ENCODE measurements at regions not wholly inside any gene's neighbourhood (a gene's known extent, or its start where the extent isn't known, plus 50 kb on each side); places are given as distances from the start of the nearest gene placed in this dataset.

DNA sequence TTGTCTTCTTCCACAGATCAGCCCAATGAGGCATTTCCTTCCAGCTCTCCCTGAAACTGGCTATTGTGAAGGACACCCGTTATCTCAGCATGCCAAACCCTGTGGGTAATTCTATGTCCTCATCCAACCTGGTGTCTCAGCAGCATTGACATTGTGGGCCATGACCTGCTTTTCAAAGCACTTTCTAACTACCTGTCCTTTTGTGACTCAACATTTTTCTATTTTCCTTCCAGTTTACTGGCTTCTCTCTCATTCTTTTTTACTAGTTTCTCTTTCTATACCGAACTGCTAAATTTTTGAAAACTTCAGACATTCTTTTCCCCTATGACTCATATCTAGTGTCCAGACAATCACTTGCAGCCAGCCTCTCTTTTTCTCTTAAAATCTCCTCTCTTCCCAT lies 136.4 kb upstream of the HTR2A start:
- Histone ChIP-seq H3K27ac (replicated peaks) (no peak overlapping the region), H3K4me1 (no peaks in the 10 kb centered on the region), H3K36me3 (no peaks in the 10 kb centered on the region), H3K27me3 (ENCODE audit: low read depth) (no peaks in the 10 kb centered on the region), H3K9me3 (replicated peaks) (no peaks in the 10 kb centered on the region), H3K4me3 (no peak overlapping the region)
- intact Hi-C loops (cut with micrococcal nuclease) = no loop called here
- DNase-seq = no peak
- TF ChIP-seq CTCF (IDR thresholded peaks at IDR 0.05; ENCODE audit: borderline replicate concordance) = no peak

DNA sequence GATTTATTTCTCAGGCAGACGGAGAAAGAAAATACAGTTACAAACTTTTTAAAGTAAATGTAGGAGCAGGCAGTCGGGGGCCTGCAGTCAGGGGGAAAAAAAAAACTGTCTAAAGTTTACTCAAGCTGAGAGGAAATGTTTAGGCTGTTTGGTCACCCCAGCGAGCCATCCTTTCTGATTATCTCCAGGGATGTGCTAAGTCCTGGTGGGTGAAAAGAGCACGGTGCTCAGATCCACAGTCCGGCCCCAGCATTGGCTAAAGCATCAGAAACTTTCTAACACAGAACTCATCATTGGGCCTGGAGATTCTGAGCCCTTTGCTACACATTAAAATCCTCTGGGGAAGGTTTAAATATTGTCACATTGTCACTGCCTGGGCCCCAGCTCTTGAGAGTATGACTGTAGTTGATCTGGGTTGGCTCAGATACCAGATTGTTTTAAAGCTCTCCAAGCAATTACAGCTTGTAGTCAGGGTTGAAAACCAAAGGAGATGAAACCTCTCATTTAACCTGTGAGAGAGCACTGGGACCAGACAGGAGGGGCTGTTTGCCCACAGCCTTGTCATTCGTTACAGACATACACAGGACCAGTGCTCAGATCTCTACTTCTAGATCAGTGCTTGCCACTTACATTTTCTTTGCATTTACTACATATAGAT lies 131.1 kb upstream of the HTR2A start:
- H3K27me3 ChIP-seq (ENCODE audit: low read depth) = no peaks in the 10 kb centered on the region
- no peak overlapping the region for H3K27ac ChIP-seq (replicated peaks)
- no peak overlapping the region for H3K4me3 ChIP-seq
- no peak for TF ChIP-seq CTCF (IDR thresholded peaks at IDR 0.05; ENCODE audit: borderline replicate concordance)
- intact Hi-C loops (cut with micrococcal nuclease) = no loop called here
- DNase-seq = no peak
- H3K4me1 ChIP-seq = no peaks in the 10 kb centered on the region
- H3K9me3 ChIP-seq (replicated peaks) = no peaks in the 10 kb centered on the region
- no peaks in the 10 kb centered on the region for H3K36me3 ChIP-seq

- Histone ChIP-seq H3K27me3 (ENCODE audit: low read depth) (no peaks in the 10 kb centered on the region), H3K36me3 (no peaks in the 10 kb centered on the region), H3K4me3 (no peak overlapping the region), H3K9me3 (replicated peaks) (no peaks in the 10 kb centered on the region), H3K4me1 (no peaks in the 10 kb centered on the region), H3K27ac (replicated peaks) (no peak overlapping the region)
- no peak for TF ChIP-seq CTCF (IDR thresholded peaks at IDR 0.05; ENCODE audit: borderline replicate concordance)
- peak; percentile 13 for DNase-seq
- intact Hi-C loops (cut with micrococcal nuclease) = no loop called here
Observed at GRCh38 chr13:47025791-47026447, 129.1 kb upstream of the HTR2A start.

DNA sequence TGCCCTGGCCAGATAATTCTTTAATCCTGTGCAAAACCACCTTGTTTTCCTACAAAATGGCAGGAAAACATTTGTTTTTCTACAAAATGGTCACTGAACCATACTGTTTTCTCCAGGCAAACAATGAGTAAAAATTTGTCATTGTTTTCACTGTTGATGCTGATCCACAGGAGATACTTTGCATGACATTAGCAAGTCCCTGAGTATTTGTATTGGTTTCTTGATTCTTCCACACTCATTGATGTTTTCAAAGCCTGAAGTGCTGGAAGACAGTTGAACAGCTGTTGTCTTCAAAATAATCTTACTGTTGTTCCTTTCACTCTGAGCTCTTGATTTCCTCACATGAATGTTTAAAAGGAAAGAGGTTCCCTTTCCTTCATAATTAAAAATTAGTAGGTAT lies 123.1 kb upstream of the HTR2A start:
- intact Hi-C loops (cut with micrococcal nuclease) = no loop called here
- Histone ChIP-seq H3K27me3 (ENCODE audit: low read depth) (no peaks in the 10 kb centered on the region), H3K36me3 (no peaks in the 10 kb centered on the region), H3K4me1 (no peaks in the 10 kb centered on the region), H3K4me3 (no peak overlapping the region), H3K27ac (replicated peaks) (no peak overlapping the region), H3K9me3 (replicated peaks) (peaks cover 9% of the 10 kb centered on the region)
- no peak for DNase-seq
- no peak for TF ChIP-seq CTCF (IDR thresholded peaks at IDR 0.05; ENCODE audit: borderline replicate concordance)

GRCh38 chr13:47017476-47017875 lies 120.6 kb upstream of the HTR2A start:
- intact Hi-C loops (cut with micrococcal nuclease) = no loop called here
- no peaks in the 10 kb centered on the region for H3K36me3 ChIP-seq

More at GRCh38 chr13:47017476-47017875, 120.6 kb upstream of the HTR2A start:
- TF ChIP-seq CTCF (IDR thresholded peaks at IDR 0.05; ENCODE audit: borderline replicate concordance) = no peak
- H3K4me3 ChIP-seq = no peak overlapping the region
- no peak for DNase-seq
- no peaks in the 10 kb centered on the region for H3K27me3 ChIP-seq (ENCODE audit: low read depth)
- peaks cover 9% of the 10 kb centered on the region for H3K9me3 ChIP-seq (replicated peaks)
- H3K27ac ChIP-seq (replicated peaks) = no peak overlapping the region
- no peaks in the 10 kb centered on the region for H3K4me1 ChIP-seq

Measured in left ventricle myocardium inferior (tissue), 1 donor.